Endothelial cell of umbilical vein (primary cell): ENCODE measurements at regions not wholly inside any gene's neighbourhood (a gene's known extent, or its start where the extent isn't known, plus 50 kb on each side); places are given as distances from the start of the nearest gene placed in this dataset.

Experiments used
- BruUV-seq: library from RNA; stranded (reverse); fragments of 400-500 nt; replicated peaks from 2 replicates; lab custom pipeline; 2021; lab: Mats Ljungman, UMichigan
- CTCF ChIA-PET: fragments of 300-600, 350-600 bp; sonication (Branson Sonifier 250); formaldehyde crosslinking; loops from one replicate; lab custom pipeline; 2021; ENCODE audit warnings: antibody characterized with exemption, inconsistent platforms; lab: Charles Lee
- POLR2A ChIA-PET: fragments of 300-600, 350-600 bp; sonication (Branson Sonifier 250); formaldehyde crosslinking; loops from one replicate; lab custom pipeline; 2021; ENCODE audit warnings: antibody characterized with exemption, inconsistent platforms; lab: Charles Lee
- DNase-seq: peaks from one replicate; pipeline ENCODE4 v3.0.0-alpha.2; 2011; ENCODE audit warnings: low read depth, low spot score
- FAIRE-seq: peaks from 2 replicates; lab custom pipeline; 2011; peaks lifted over from hg19 to GRCh38; lab: Jason Lieb, UNC
- H2AFZ ChIP-seq: 2 replicates; pipeline ENCODE4 v1.6.0; 2012; ENCODE audit warnings: low read depth, low read length, control low read depth, inconsistent platforms
- H3K27ac ChIP-seq: 2 replicates; pipeline ENCODE4 v1.5.1; 2011; ENCODE audit warnings: low read depth, mild to moderate bottlenecking, control low read depth, low read length, moderate library complexity; ENCODE audit not compliant: insufficient read depth
- H3K27me3 ChIP-seq, 2 experiments: 2 replicates each; pipeline versions ENCODE4 v1.6.0 to v1.6.1; 2011; ENCODE audit warnings: low read length in 2 of 2, mixed read lengths in 1 of 2; ENCODE audit not compliant: control insufficient read depth in 2 of 2, insufficient read depth in 2 of 2
- H3K36me3 ChIP-seq, 2 experiments: 2 replicates in 1 of 2; 3 replicates in 1 of 2; pipeline ENCODE4 v1.5.1; 2011; ENCODE audit warnings: low read length in 2 of 2, mild to moderate bottlenecking in 1 of 2, moderate library complexity in 1 of 2; ENCODE audit not compliant: control insufficient read depth in 2 of 2, insufficient read depth in 2 of 2; ENCODE audit errors: extremely low read depth in 1 of 2
- H3K4me1 ChIP-seq: 3 replicates; pipeline ENCODE4 v1.5.1; 2011; ENCODE audit warnings: mild to moderate bottlenecking, low read length; ENCODE audit not compliant: control insufficient read depth, insufficient read depth; ENCODE audit errors: extremely low read depth
- H3K4me2 ChIP-seq: 2 replicates; pipeline ENCODE4 v1.6.1; 2011; ENCODE audit warnings: low read length, control low read depth, mixed read lengths; ENCODE audit not compliant: insufficient read depth
- H3K4me3 ChIP-seq, 3 experiments: fragments of 200-600 bp in 1 of 3; sonication (generic), shearing (Covaris generic) in 1 of 3; replicated peaks in 1 of 3; 2 replicates each; pipeline ENCODE4 v1.5.1; 2011 to 2016; ENCODE audit warnings: control low read depth in 3 of 3, low read length in 3 of 3, mild to moderate bottlenecking in 2 of 3, inconsistent platforms in 1 of 3, low read depth in 1 of 3, moderate library complexity in 1 of 3; ENCODE audit not compliant: insufficient read depth in 1 of 3
- H3K79me2 ChIP-seq: 2 replicates; pipeline ENCODE4 v1.6.0; 2012; ENCODE audit warnings: low read length, inconsistent platforms; ENCODE audit not compliant: control insufficient read depth, insufficient read depth
- H3K9ac ChIP-seq: replicated peaks from 2 replicates; pipeline ENCODE3; 2011; ENCODE audit warnings: low read length, control low read depth; ENCODE audit not compliant: insufficient read depth; ENCODE audit errors: extremely low read depth
- H3K9me1 ChIP-seq: replicated peaks from 3 replicates; pipeline ENCODE4 v1.6.0; 2011; ENCODE audit warnings: mild to moderate bottlenecking, low read length; ENCODE audit not compliant: control insufficient read depth, insufficient read depth; ENCODE audit errors: extremely low read depth
- H3K9me3 ChIP-seq: replicated peaks from 2 replicates; pipeline ENCODE4 v1.5.1; 2012; ENCODE audit warnings: low read length, inconsistent platforms; ENCODE audit not compliant: control insufficient read depth, insufficient read depth
- H4K20me1 ChIP-seq: replicated peaks from 2 replicates; pipeline ENCODE3; 2011; ENCODE audit warnings: mild to moderate bottlenecking, low read length; ENCODE audit not compliant: control insufficient read depth, insufficient read depth; ENCODE audit errors: extremely low read depth
- CTCF ChIP-seq, 2 donors: IDR thresholded peaks; 1 replicate in 1 of 2; 2 replicates in 1 of 2; pipeline ENCODE4 v1.5.1; 2011; ENCODE audit warnings: low read length in 2 of 2, mild to moderate bottlenecking in 2 of 2, moderate library complexity in 2 of 2, control low read depth in 1 of 2, inconsistent platforms in 1 of 2, low read depth in 1 of 2; ENCODE audit not compliant: insufficient read depth in 1 of 2; ENCODE audit errors: extremely low read depth in 1 of 2
- EZH2 ChIP-seq: IDR thresholded peaks from 2 replicates; pipeline ENCODE4 v1.6.1; 2012; ENCODE audit warnings: borderline replicate concordance, low read depth, mild to moderate bottlenecking, moderate library complexity, low read length, inconsistent platforms; ENCODE audit not compliant: severe bottlenecking
- FOS ChIP-seq: IDR thresholded peaks from 2 replicates; pipeline ENCODE4 v1.6.1; 2011; ENCODE audit warnings: mild to moderate bottlenecking, low read length, moderate library complexity, borderline replicate concordance; ENCODE audit not compliant: insufficient read depth
- GATA2 ChIP-seq: IDR thresholded peaks from 2 replicates; pipeline ENCODE4 v1.7.0; 2011; ENCODE audit warnings: low read depth, mild to moderate bottlenecking, moderate library complexity, mixed read lengths, low read length; ENCODE audit not compliant: insufficient read length, insufficient read depth
- JUN ChIP-seq: IDR thresholded peaks from 2 replicates; pipeline ENCODE4 v1.6.1; 2011; ENCODE audit warnings: borderline replicate concordance, low read depth; ENCODE audit not compliant: insufficient read length, insufficient read depth
- MYC ChIP-seq: IDR thresholded peaks from one replicate; pipeline ENCODE4 v1.6.1; 2011; ENCODE audit warnings: mild to moderate bottlenecking, low read depth, low read length
- POLR2A ChIP-seq: IDR thresholded peaks from 2 replicates; pipeline ENCODE4 v1.6.1; 2012; ENCODE audit warnings: low read depth, mild to moderate bottlenecking, control low read depth, low read length
- POLR2AphosphoS5 ChIP-seq: IDR thresholded peaks from 2 replicates; pipeline ENCODE4 v1.6.1; 2012; ENCODE audit warnings: low read depth, mild to moderate bottlenecking, control low read depth, low read length, moderate library complexity; ENCODE audit not compliant: insufficient read depth
- dilution Hi-C: fragments of 300-500 bp; cut with MboI; formaldehyde crosslinking; loops from one replicate; pipeline ENCODE4 v1.15.0; 2019; ENCODE audit warnings: low sequenced_read_pairs; ENCODE audit not compliant: extremely low pct_ligation_motif_present
- intact Hi-C: fragments of 100-400 bp; cut with micrococcal nuclease; formaldehyde crosslinking; loops from one replicate; pipeline ENCODE4 v1.10.0; 2022
- TF ChIP-seq, protein P1 (sequence below): IDR thresholded peaks from 2 replicates; pipeline ENCODE4 v1.6.1; 2011; ENCODE audit not compliant: insufficient read depth, insufficient read length

GRCh38 chr14:39897657-39898056 is 465.4 kb upstream of the FBXO33 start:
- H4K20me1 ChIP-seq: no peaks in the 10 kb centered on the region
- no peaks in the 10 kb centered on the region for H3K27me3 ChIP-seq
- DNase-seq: no peak
- POLR2A ChIA-PET: no interaction called here
- no peak overlapping the region for H2AFZ ChIP-seq
- no TSS peak for BruUV-seq
- no peaks in the 10 kb centered on the region for H3K36me3 ChIP-seq
- intact Hi-C loops (no loop called here), dilution Hi-C loops (no loop called here)
- no peaks in the 10 kb centered on the region for H3K9me1 ChIP-seq
- H3K9me3 ChIP-seq: peaks cover 2% of the 10 kb centered on the region
- FAIRE-seq: no peak
- H3K4me2 ChIP-seq: no peak overlapping the region
- H3K4me1 ChIP-seq: no peaks in the 10 kb centered on the region
- no peak overlapping the region for H3K27ac ChIP-seq
- H3K79me2 ChIP-seq: no peaks in the 10 kb centered on the region
- CTCF ChIA-PET: no interaction called here
- no peak for TF ChIP-seq GATA2
- no peak for TF ChIP-seq CTCF (IDR thresholded peaks at IDR 0.05; ENCODE audit: extremely low read depth in 1 of 2, insufficient read depth in 1 of 2, low read depth in 1 of 2, low read length in 2 of 2)
- no peak for TF ChIP-seq EZH2
- no peak for TF ChIP-seq FOS
- TF ChIP-seq, protein P1, sequence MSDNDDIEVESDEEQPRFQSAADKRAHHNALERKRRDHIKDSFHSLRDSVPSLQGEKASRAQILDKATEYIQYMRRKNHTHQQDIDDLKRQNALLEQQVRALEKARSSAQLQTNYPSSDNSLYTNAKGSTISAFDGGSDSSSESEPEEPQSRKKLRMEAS: no peak
- no peak for TF ChIP-seq MYC
- TF ChIP-seq JUN: no peak
- TF ChIP-seq POLR2AphosphoS5: no peak
- no peak for TF ChIP-seq POLR2A
- H3K9ac ChIP-seq: no peak overlapping the region
- H3K4me3 ChIP-seq: no peak overlapping the region
